Chondrocyte (in vitro differentiated cells): ENCODE measurements at regions not wholly inside any gene's neighbourhood (a gene's known extent, or its start where the extent isn't known, plus 50 kb on each side); places are given as distances from the start of the nearest gene placed in this dataset.

ENCODE experiments used
- DNase-seq: peaks from one replicate; pipeline ENCODE4 v3.0.0; 2021; ENCODE audit warnings: mixed read lengths, low spot score
- H3K27ac Mint-ChIP-seq: one replicate; pipeline ENCODE4 v1.8.0; 2021; ENCODE audit warnings: mild to moderate bottlenecking, moderate library complexity, mixed read lengths; ENCODE audit not compliant: unreplicated experiment
- H3K27me3 Mint-ChIP-seq: 2 replicates; pipeline ENCODE4 v1.8.0; 2021; ENCODE audit warnings: low read depth, mixed read lengths
- H3K36me3 Mint-ChIP-seq: 2 replicates; pipeline ENCODE4 v1.8.0; 2021; ENCODE audit warnings: low read depth, mixed read lengths
- H3K4me1 Mint-ChIP-seq: 2 replicates; pipeline ENCODE4 v1.8.0; 2021; ENCODE audit warnings: low read depth, mild to moderate bottlenecking, mixed read lengths
- H3K4me3 Mint-ChIP-seq: one replicate; pipeline ENCODE4 v1.8.0; 2021; ENCODE audit warnings: mild to moderate bottlenecking, moderate library complexity, mixed read lengths; ENCODE audit not compliant: unreplicated experiment
- H3K9me3 Mint-ChIP-seq: 2 replicates; pipeline ENCODE4 v1.8.0; 2021; ENCODE audit warnings: low read depth, mixed read lengths
- TF ChIP-seq, protein P1 (sequence below): fragments of 200-600 bp; sonication (generic); IDR thresholded peaks from 2 replicates; pipeline ENCODE4 v1.5.0; 2021; ENCODE audit warnings: antibody characterized with exemption, mild to moderate bottlenecking, moderate library complexity

- Mint-ChIP-seq H3K9me3 (no peaks in the 10 kb centered on the region), H3K4me1 (peaks cover 56% of the 10 kb centered on the region), H3K27me3 (no peaks in the 10 kb centered on the region), H3K4me3 (no peak overlapping the region), H3K36me3 (no peaks in the 10 kb centered on the region), H3K27ac (no peak overlapping the region)
- no peak for DNase-seq
- TF ChIP-seq, protein P1, sequence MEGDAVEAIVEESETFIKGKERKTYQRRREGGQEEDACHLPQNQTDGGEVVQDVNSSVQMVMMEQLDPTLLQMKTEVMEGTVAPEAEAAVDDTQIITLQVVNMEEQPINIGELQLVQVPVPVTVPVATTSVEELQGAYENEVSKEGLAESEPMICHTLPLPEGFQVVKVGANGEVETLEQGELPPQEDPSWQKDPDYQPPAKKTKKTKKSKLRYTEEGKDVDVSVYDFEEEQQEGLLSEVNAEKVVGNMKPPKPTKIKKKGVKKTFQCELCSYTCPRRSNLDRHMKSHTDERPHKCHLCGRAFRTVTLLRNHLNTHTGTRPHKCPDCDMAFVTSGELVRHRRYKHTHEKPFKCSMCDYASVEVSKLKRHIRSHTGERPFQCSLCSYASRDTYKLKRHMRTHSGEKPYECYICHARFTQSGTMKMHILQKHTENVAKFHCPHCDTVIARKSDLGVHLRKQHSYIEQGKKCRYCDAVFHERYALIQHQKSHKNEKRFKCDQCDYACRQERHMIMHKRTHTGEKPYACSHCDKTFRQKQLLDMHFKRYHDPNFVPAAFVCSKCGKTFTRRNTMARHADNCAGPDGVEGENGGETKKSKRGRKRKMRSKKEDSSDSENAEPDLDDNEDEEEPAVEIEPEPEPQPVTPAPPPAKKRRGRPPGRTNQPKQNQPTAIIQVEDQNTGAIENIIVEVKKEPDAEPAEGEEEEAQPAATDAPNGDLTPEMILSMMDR = no peak
These were observed 171.0 kb upstream of the PRICKLE1 start for GRCh38 chr12:42760550-42760949.

- Mint-ChIP-seq H3K9me3 (no peaks in the 10 kb centered on the region), H3K4me3 (no peak overlapping the region), H3K36me3 (no peaks in the 10 kb centered on the region), H3K27me3 (no peaks in the 10 kb centered on the region), H3K27ac (peak overlapping the region; percentile 47), H3K4me1 (peaks cover 56% of the 10 kb centered on the region)
- DNase-seq = no peak
- TF ChIP-seq, protein P1 = no peak
These were observed 170.2 kb upstream of the PRICKLE1 start for GRCh38 chr12:42759622-42760273.

- H3K27me3 Mint-ChIP-seq = no peaks in the 10 kb centered on the region
- no peaks in the 10 kb centered on the region for H3K9me3 Mint-ChIP-seq
- H3K27ac Mint-ChIP-seq = no peak overlapping the region
- peaks cover 56% of the 10 kb centered on the region for H3K4me1 Mint-ChIP-seq
- no peaks in the 10 kb centered on the region for H3K36me3 Mint-ChIP-seq
- TF ChIP-seq, protein P1 = no peak
- H3K4me3 Mint-ChIP-seq = no peak overlapping the region
- DNase-seq = no peak
These were observed 169.3 kb upstream of the PRICKLE1 start for GRCh38 chr12:42758806-42759205.

DNA sequence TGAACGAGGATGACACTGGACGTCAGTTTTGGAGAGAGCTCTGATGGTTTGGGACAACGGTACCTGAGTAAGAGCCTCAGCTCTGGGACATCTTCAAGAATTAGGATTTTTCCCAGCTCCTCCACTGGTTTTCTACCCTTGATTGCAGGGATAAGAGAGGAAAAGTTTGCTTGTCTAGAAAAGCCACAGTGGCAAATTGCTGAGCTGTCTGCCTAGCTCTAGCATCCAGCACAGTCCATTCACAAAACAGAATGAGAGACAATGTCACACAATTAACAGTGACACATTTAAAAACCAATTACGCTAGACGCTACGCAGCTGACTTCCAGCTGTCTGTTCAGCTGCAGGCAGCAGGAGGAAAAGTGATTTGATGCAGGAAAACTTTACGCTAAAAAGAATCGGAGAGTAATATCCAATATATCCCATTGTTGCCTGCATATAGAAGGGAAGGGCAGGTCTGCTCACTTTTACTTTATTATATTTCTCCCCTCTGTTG, 168.1 kb upstream of the PRICKLE1 start:
- Mint-ChIP-seq H3K27me3 (no peaks in the 10 kb centered on the region), H3K27ac (peak overlapping the region; percentile 90), H3K36me3 (no peaks in the 10 kb centered on the region), H3K4me3 (no peak overlapping the region), H3K4me1 (peaks cover 56% of the 10 kb centered on the region), H3K9me3 (no peaks in the 10 kb centered on the region)
- TF ChIP-seq, protein P1 = no peak
- no peak for DNase-seq

- Mint-ChIP-seq H3K36me3 (no peaks in the 10 kb centered on the region), H3K9me3 (no peaks in the 10 kb centered on the region), H3K27ac (peak overlapping the region; percentile 90), H3K4me3 (no peak overlapping the region), H3K27me3 (no peaks in the 10 kb centered on the region), H3K4me1 (peaks cover 54% of the 10 kb centered on the region)
- no peak for DNase-seq
- TF ChIP-seq, protein P1 = peak; percentile 25
These were observed 167.5 kb upstream of the PRICKLE1 start for GRCh38 chr12:42756841-42757623.
